HL-60 (cell line): ENCODE measurements at regions not wholly inside any gene's neighbourhood (a gene's known extent, or its start where the extent isn't known, plus 50 kb on each side); places are given as distances from the start of the nearest gene placed in this dataset.

ENCODE experiments used
- CTCF ChIP-seq: IDR thresholded peaks from one replicate; pipeline ENCODE4 v1.5.1; 2011; ENCODE audit warnings: low read length, control low read depth, inconsistent platforms; ENCODE audit not compliant: insufficient read depth
- POLR2AphosphoS5 ChIP-seq: IDR thresholded peaks from 2 replicates; pipeline ENCODE4 v1.6.1; 2012; ENCODE audit warnings: low read depth
- REST ChIP-seq: IDR thresholded peaks from 2 replicates; pipeline ENCODE4 v1.6.1; 2012; ENCODE audit warnings: low read depth; ENCODE audit not compliant: insufficient replicate concordance
- SPI1 ChIP-seq: IDR thresholded peaks from 2 replicates; pipeline ENCODE4 v1.6.1; 2012; ENCODE audit warnings: low read depth, mild to moderate bottlenecking, borderline replicate concordance

- no peak for TF ChIP-seq CTCF
- no peak for TF ChIP-seq POLR2AphosphoS5
- TF ChIP-seq REST, result no peak
- TF ChIP-seq SPI1, result no peak
Measured at GRCh38 chr13:75224053-75224742, 257.8 kb downstream of the TBC1D4 start.
